Nephron (organoid): ENCODE measurements at regions not wholly inside any gene's neighbourhood (a gene's known extent, or its start where the extent isn't known, plus 50 kb on each side); places are given as distances from the start of the nearest gene placed in this dataset.

ENCODE experiments used
- H3K27ac Mint-ChIP-seq, 3 experiments: 2 replicates each; pipeline ENCODE4 v1.8.0; 2020; ENCODE audit warnings: mixed read lengths in 3 of 3, mild to moderate bottlenecking in 2 of 3, moderate library complexity in 1 of 3
- H3K27me3 Mint-ChIP-seq: 2 replicates; pipeline ENCODE4 v1.8.0; 2021; ENCODE audit warnings: low read depth, mild to moderate bottlenecking, moderate library complexity, mixed read lengths
- H3K36me3 Mint-ChIP-seq: 2 replicates; pipeline ENCODE4 v1.8.0; 2020; ENCODE audit warnings: low read depth, mixed read lengths
- H3K4me1 Mint-ChIP-seq: 2 replicates; pipeline ENCODE4 v1.8.0; 2020; ENCODE audit warnings: mixed read lengths
- H3K4me3 Mint-ChIP-seq, 3 experiments: 2 replicates each; pipeline ENCODE4 v1.8.0; 2020; ENCODE audit warnings: mild to moderate bottlenecking in 3 of 3, mixed read lengths in 3 of 3, moderate library complexity in 2 of 3
- H3K9me3 Mint-ChIP-seq: 2 replicates; pipeline ENCODE4 v1.8.0; 2020; ENCODE audit warnings: mixed read lengths
- CTCF ChIP-seq, 3 experiments: fragments of 200-600 bp; sonication (generic); IDR thresholded peaks; one replicate each; pipeline ENCODE4 v1.5.0; 2021; ENCODE audit warnings: antibody characterized with exemption in 3 of 3; ENCODE audit not compliant: unreplicated experiment in 3 of 3

DNA sequence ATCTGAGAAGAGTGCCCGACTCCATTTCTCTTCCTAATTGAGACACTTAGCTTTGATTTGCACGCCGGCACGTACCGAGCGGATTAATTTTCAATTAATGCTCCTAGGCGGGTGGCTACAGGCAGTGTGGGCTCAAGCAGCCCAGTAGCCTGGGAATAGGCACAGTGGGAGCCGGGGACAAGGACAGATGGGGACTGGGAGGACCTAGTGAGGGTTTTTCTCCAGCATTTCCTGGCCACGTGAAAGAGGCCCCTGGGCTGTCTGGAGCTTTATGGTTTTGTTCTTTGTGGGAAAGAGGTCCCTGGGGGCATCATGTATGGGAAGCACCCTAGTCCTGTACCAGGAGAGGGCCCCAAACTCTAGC is 78.6 kb upstream of the CSF3R start:
- no peaks in the 10 kb centered on the region for H3K36me3 Mint-ChIP-seq

DNA sequence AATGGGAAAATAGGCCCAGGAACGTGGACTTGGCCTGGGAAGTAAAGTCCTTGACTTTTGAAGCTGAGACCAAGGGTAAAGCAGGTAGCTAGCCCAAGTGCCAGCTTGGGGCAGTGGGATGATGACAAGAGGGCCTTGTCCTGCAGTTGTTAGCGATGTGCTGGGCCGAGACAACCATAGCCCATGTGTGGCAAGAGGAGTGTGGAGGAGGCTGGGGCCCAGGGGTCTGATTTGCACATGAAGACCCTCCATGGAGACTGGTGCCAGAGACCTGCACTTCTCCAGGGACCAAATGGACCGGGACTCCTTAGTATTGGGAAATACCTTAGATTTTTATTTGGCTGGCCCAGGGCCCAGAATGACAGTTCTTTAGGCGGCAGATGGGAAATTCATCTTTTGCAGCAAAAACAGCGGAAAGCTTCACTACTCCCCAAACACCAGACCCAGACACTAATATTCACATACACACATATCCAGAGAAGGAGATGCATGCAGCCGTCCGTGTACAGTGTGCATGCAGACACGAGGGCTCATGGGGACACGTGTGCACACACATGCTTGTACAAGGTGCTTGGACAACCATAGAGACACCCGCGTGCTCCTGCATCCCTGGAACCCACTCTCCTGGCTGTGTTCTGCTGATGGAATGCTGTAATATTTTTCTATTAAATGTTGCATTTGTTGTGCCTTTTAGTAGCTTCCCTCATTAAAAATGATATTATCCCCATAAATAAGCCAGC is 78.1 kb upstream of the CSF3R start:
- H3K9me3 Mint-ChIP-seq: no peaks in the 10 kb centered on the region
- H3K4me1 Mint-ChIP-seq: no peaks in the 10 kb centered on the region
- no peak overlapping the region for H3K4me3 Mint-ChIP-seq
- peaks cover 26% of the 10 kb centered on the region for H3K27me3 Mint-ChIP-seq
- H3K36me3 Mint-ChIP-seq: no peaks in the 10 kb centered on the region
- H3K27ac Mint-ChIP-seq: no peak overlapping the region
- TF ChIP-seq CTCF (IDR thresholded peaks at IDR 0.05; ENCODE audit: unreplicated experiment in 3 of 3): no peak

More for the DNA sequence above, 78.6 kb upstream of the CSF3R start:
- Mint-ChIP-seq H3K27ac (no peak overlapping the region), H3K4me3 (no peak overlapping the region), H3K27me3 (peaks cover 25% of the 10 kb centered on the region), H3K4me1 (no peaks in the 10 kb centered on the region), H3K9me3 (no peaks in the 10 kb centered on the region)
- TF ChIP-seq CTCF (IDR thresholded peaks at IDR 0.05; ENCODE audit: unreplicated experiment in 3 of 3): no peak

- Mint-ChIP-seq H3K27ac (no peak overlapping the region), H3K4me3 (no peak overlapping the region), H3K9me3 (no peaks in the 10 kb centered on the region), H3K36me3 (no peaks in the 10 kb centered on the region), H3K27me3 (peaks cover 27% of the 10 kb centered on the region), H3K4me1 (no peaks in the 10 kb centered on the region)
- TF ChIP-seq CTCF (IDR thresholded peaks at IDR 0.05; ENCODE audit: unreplicated experiment in 3 of 3): no peak
Observed at GRCh38 chr1:36560177-36560576, 77.5 kb upstream of the CSF3R start.

DNA sequence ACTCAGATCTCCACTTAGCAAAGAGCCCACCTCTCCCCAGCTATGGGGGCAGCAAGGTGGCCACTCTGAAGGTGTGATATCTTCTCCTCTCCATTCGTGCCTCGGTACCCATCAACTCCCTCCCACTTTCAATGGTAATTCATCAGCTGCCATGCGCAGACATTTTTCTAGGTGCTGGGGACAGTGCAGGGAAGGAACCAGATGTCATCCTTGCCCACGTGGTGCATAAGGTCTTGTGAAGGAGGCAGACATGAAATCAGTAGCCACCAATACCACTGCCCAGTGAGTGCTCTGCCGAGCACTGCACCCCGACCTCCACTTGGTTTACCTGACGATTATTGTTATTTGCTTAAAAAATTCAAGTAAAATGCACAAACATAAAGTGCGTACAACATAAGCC is 76.3 kb upstream of the CSF3R start:
- H3K4me1 Mint-ChIP-seq: no peaks in the 10 kb centered on the region
- TF ChIP-seq CTCF (IDR thresholded peaks at IDR 0.05; ENCODE audit: unreplicated experiment in 3 of 3): no peak
- no peaks in the 10 kb centered on the region for H3K36me3 Mint-ChIP-seq
- no peaks in the 10 kb centered on the region for H3K9me3 Mint-ChIP-seq
- H3K27ac Mint-ChIP-seq: no peak overlapping the region
- peaks cover 38% of the 10 kb centered on the region for H3K27me3 Mint-ChIP-seq
- no peak overlapping the region for H3K4me3 Mint-ChIP-seq

- TF ChIP-seq CTCF (IDR thresholded peaks at IDR 0.05; ENCODE audit: unreplicated experiment in 3 of 3): no peak
- H3K9me3 Mint-ChIP-seq: no peaks in the 10 kb centered on the region
- H3K4me3 Mint-ChIP-seq: no peak overlapping the region
- no peaks in the 10 kb centered on the region for H3K36me3 Mint-ChIP-seq
- H3K27me3 Mint-ChIP-seq: peaks cover 50% of the 10 kb centered on the region
- H3K4me1 Mint-ChIP-seq: no peaks in the 10 kb centered on the region
- no peak overlapping the region for H3K27ac Mint-ChIP-seq
Observed at GRCh38 chr1:36557041-36558000, 74.6 kb upstream of the CSF3R start.
